ENCODE measurements at regions not wholly inside any gene's neighbourhood (a gene's known extent, or its start where the extent isn't known, plus 50 kb on each side); places are given as distances from the start of the nearest gene placed in this dataset.

- H3K4me1 Mint-ChIP-seq = no peaks in the 10 kb centered on the region
- no peak overlapping the region for H3K4me3 Mint-ChIP-seq
- intact Hi-C loops (cut with micrococcal nuclease) = no loop called here
- no peaks in the 10 kb centered on the region for H3K27me3 Mint-ChIP-seq
- DNase-seq (no peak), ATAC-seq (ENCODE audit: low read depth) (no peak)
- H3K27ac Mint-ChIP-seq = no peak overlapping the region
- TF ChIP-seq CTCF (IDR thresholded peaks at IDR 0.05) = no peak
- ChIA-PET POLR2A (no interaction called here), CTCF (no interaction called here)
- H3K9me3 Mint-ChIP-seq = no peaks in the 10 kb centered on the region
- H3K36me3 Mint-ChIP-seq (ENCODE audit: low read depth) = no peaks in the 10 kb centered on the region
Observed at GRCh38 chr3:81891055-81891895, 129.8 kb upstream of the GBE1 start.

DNA sequence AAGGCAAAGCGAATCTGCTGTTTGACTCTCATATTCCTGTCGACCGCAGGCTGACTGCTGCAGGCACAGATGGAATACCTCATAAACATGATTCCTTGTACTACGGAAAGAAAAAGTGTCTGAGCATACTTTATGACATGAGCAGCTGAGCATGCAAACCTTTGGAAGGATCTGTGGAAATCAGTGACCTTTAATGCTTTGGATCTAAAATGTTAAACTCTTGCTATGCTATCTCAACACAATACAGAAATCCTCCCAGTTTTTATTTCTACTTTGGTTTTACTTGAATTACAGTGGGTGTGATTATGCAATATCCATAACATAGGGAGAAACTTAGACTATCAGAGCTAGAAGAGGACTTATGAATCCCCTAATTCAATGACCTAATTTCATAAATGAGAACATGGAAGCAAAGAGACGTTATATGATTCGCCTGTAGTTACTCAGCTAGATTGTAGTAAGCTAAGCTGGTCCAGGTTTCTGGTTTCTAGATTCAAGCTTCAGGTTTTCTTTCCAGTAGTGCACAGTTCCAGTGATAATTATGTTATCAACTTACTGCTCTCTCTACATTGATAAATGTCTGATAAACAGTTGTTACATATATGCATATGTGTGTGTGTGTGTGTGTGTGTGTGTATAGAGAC, 127.6 kb upstream of the GBE1 start:
- DNase-seq = no peak
- no peak for TF ChIP-seq CTCF (IDR thresholded peaks at IDR 0.05)
- intact Hi-C loops (cut with micrococcal nuclease) = no loop called here
- CTCF ChIA-PET = no interaction called here
- no peaks in the 10 kb centered on the region for H3K4me1 Mint-ChIP-seq
- H3K9me3 Mint-ChIP-seq = no peaks in the 10 kb centered on the region
- POLR2A ChIA-PET = no interaction called here
- ATAC-seq (ENCODE audit: low read depth) = no peak
- H3K27me3 Mint-ChIP-seq = no peaks in the 10 kb centered on the region
- H3K27ac Mint-ChIP-seq = no peak overlapping the region
- H3K4me3 Mint-ChIP-seq = no peak overlapping the region
- H3K36me3 Mint-ChIP-seq (ENCODE audit: low read depth) = no peaks in the 10 kb centered on the region

DNA sequence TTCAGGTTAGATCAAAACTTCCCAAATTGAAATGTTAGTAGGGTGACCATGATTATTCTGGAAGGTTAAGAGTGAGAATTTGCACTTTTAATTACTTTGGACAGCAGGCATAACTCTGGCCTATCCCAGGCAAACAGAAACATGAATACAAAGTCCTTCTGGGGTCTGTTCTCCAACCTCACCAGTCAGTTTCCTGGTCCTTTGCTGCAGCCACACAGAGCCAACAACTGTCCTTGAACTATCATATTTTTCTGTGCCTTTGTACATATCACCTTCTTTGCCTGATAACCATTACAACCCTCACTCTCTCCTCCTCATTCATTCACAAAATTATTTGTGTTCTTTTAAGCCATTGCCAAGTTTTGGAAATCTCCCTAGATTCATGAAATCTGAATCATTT, 126.0 kb upstream of the GBE1 start:
- ChIA-PET POLR2A (no interaction called here), CTCF (no interaction called here)
- ATAC-seq (ENCODE audit: low read depth) = no peak
- Mint-ChIP-seq H3K27ac (no peak overlapping the region), H3K4me3 (no peak overlapping the region), H3K27me3 (no peaks in the 10 kb centered on the region), H3K9me3 (no peaks in the 10 kb centered on the region), H3K4me1 (no peaks in the 10 kb centered on the region), H3K36me3 (ENCODE audit: low read depth) (no peaks in the 10 kb centered on the region)
- DNase-seq = no peak
- no peak for TF ChIP-seq CTCF (IDR thresholded peaks at IDR 0.05)
- intact Hi-C loops (cut with micrococcal nuclease) = no loop called here

DNA sequence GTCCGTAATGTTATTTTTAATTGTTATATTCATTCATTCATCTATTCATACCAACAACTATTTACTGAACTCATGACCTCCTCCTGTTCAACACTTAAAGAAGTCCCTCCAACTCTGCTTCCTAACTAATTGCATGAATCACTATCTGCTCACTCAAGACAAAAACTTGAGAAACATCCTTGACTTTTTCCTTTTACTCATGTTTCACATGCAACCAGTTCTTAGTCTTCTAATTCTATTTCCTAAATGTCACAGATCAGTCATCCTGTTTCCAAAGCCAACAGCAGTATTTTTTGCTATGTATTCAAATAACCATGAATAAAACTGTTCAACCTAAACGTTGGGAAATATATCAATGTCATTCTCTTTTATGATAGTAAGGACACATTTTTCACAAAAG, 124.6 kb upstream of the GBE1 start:
- Mint-ChIP-seq H3K4me3 (no peak overlapping the region), H3K4me1 (no peaks in the 10 kb centered on the region), H3K27ac (no peak overlapping the region), H3K9me3 (no peaks in the 10 kb centered on the region), H3K36me3 (ENCODE audit: low read depth) (no peaks in the 10 kb centered on the region), H3K27me3 (no peaks in the 10 kb centered on the region)
- CTCF ChIA-PET = no interaction called here
- intact Hi-C loops (cut with micrococcal nuclease) = no loop called here
- ATAC-seq (ENCODE audit: low read depth) (no peak), DNase-seq (no peak)
- TF ChIP-seq CTCF (IDR thresholded peaks at IDR 0.05) = no peak
- POLR2A ChIA-PET = no interaction called here

GRCh38 chr3:81884791-81885190, 123.3 kb upstream of the GBE1 start:
- ATAC-seq (ENCODE audit: low read depth) (no peak), DNase-seq (no peak)
- Mint-ChIP-seq H3K4me3 (no peak overlapping the region), H3K36me3 (ENCODE audit: low read depth) (no peaks in the 10 kb centered on the region), H3K9me3 (no peaks in the 10 kb centered on the region), H3K4me1 (no peaks in the 10 kb centered on the region), H3K27ac (no peak overlapping the region), H3K27me3 (no peaks in the 10 kb centered on the region)
- TF ChIP-seq CTCF (IDR thresholded peaks at IDR 0.05) = no peak
- intact Hi-C loops (cut with micrococcal nuclease) = no loop called here
- ChIA-PET CTCF (no interaction called here), POLR2A (no interaction called here)

Measured in activated B cell treated with CpG ODN at 0.5 μM for 24 hours (primary cell).